ENCODE measurements at regions not wholly inside any gene's neighbourhood (a gene's known extent, or its start where the extent isn't known, plus 50 kb on each side); places are given as distances from the start of the nearest gene placed in this dataset.

DNA sequence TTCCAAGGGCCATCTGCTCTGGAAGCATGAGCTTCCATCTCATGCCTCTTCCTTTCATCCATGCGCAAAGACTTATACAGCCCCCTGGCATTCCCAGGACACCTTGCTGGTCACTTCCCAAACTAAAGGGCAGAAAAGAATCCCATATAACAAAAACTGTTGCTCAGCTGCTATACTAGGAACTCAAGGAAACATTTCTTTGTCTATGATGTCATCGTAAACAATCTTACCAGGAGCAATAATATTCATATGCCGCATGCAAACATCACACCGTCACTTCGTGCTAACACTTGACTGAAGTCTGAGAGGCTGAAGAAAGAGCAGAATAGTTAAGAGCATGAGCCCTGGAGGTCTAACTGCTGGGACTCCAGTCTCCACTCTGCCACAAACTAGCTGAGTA is 50.5 kb upstream of the CDKN3 start:
- peaks cover 1% of the 10 kb centered on the region for H3K36me3 Mint-ChIP-seq (ENCODE audit: insufficient read depth)
- TF ChIP-seq, protein P1, sequence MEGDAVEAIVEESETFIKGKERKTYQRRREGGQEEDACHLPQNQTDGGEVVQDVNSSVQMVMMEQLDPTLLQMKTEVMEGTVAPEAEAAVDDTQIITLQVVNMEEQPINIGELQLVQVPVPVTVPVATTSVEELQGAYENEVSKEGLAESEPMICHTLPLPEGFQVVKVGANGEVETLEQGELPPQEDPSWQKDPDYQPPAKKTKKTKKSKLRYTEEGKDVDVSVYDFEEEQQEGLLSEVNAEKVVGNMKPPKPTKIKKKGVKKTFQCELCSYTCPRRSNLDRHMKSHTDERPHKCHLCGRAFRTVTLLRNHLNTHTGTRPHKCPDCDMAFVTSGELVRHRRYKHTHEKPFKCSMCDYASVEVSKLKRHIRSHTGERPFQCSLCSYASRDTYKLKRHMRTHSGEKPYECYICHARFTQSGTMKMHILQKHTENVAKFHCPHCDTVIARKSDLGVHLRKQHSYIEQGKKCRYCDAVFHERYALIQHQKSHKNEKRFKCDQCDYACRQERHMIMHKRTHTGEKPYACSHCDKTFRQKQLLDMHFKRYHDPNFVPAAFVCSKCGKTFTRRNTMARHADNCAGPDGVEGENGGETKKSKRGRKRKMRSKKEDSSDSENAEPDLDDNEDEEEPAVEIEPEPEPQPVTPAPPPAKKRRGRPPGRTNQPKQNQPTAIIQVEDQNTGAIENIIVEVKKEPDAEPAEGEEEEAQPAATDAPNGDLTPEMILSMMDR (IDR thresholded peaks at IDR 0.05; ENCODE audit: unreplicated experiment): no peak
- no peak overlapping the region for H3K27ac Mint-ChIP-seq
- peaks cover 18% of the 10 kb centered on the region for H3K4me1 Mint-ChIP-seq (ENCODE audit: low read depth)
- H3K9me3 Mint-ChIP-seq (ENCODE audit: low read depth): no peaks in the 10 kb centered on the region
- H3K4me3 Mint-ChIP-seq (ENCODE audit: low read depth): no peak overlapping the region
- H3K27me3 Mint-ChIP-seq: no peaks in the 10 kb centered on the region
- DNase-seq (ENCODE audit: low spot score, unreplicated experiment): no peak

Measured in progenitor cell of endocrine pancreas (in vitro differentiated cells).